NCI-H748 treated with DMSO at 0.1 percent for 48 hours (cell line): ENCODE measurements at regions not wholly inside any gene's neighbourhood (a gene's known extent, or its start where the extent isn't known, plus 50 kb on each side); places are given as distances from the start of the nearest gene placed in this dataset.

Experiments
- DNase-seq: peaks from one replicate; lab custom pipeline; 2025; lab: John Stamatoyannopoulos, UW

GRCh38 chr12:118694128-118694775 is 287.1 kb upstream of the SRRM4 start:
- no peak for DNase-seq

GRCh38 chr12:118704527-118705241 is 276.7 kb upstream of the SRRM4 start:
- no peak for DNase-seq

DNA sequence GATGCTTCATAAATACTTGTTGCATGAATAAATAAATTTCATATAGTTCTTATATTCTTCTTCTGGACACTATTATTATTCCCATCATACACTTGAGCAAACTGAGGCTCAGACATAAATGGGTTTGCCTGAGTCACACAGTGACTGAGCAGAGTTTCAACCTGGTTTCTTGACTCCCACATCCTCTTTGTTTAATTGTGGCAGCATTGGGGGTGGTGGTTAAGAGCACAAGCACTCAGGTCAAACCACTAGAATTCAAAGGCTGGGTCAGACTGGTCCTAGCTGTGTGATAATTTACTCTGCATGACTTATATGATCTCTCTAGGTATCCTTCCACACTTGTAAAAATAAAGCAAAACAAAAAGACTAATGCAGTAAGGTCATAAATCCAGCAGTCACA is 274.9 kb upstream of the SRRM4 start:
- no peak for DNase-seq

DNA sequence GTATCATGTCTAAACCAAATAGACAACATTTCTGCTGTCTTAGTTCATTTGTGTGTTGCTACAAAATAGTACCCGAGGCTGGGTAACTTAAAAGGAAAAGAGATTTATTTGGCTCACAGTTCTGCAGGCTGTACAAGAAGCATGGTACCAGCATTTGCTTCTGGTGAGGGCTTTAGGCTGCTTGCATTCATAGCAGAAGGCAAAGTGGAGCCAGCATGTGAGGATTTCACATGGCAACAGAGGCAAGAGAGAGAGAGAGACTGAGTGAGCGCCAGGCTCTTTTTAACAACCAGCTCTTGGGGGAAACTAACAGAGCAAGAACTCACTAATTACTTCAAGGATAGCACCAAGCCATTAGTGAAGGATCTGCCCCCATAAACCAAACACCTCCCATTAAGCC is 271.4 kb upstream of the SRRM4 start:
- DNase-seq: no peak

DNA sequence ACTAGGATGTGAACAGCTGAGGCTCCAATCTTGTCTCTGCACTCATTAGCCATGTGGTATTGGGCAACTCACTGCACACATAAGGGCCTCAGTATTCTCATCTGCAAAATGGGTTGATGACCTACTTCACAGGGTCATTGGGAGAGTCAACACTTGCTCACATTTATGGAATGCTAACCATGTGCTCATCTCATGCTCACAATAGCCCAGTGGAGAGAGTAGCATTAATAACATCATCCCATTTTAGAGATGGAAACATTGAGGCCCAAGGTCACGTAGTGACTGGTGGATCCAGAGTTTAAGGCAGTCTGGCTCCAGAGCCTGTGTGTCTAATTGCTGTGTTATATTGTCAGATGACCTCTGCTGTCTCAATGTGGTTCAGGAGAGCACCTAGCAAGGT is 270.2 kb upstream of the SRRM4 start:
- DNase-seq: no peak

DNA sequence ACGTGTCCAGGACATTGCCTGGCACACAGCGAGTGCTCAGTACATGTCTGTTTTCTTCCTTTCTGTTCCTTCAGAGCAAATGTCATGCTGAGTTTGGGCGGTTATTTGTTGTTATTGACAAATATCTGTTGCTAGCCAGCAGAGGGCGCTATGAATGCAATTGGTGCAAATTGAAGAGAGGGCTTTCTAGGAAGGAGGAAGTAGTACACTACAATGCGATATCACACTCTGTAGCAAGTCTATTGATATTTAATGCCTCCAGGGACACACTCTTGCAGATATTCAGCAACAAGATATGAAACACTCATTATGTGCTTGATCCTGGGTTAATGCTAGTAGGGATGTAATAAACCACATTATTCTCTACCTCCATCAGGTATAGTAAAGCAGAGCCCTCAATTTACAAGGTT is 267.3 kb upstream of the SRRM4 start:
- DNase-seq: peak; percentile 74

DNA sequence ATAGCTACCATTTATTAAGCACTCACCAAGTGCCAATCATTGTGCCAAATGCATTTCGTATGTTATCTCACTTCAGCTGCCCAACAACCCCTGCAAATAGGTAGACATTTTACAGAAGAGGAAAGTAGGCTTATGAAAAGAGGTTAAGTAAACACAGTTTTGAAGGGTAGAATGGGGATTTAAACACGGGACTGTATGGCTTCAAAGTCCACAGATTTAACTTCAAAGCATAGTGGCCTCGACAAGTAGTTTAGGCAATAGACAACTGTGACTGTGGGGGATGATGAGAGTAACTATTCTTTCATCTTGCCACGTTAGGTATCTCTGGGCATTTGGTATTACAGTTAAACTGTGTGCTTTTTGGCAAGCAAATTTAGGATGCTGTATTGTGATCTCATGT is 266.8 kb upstream of the SRRM4 start:
- DNase-seq: no peak

- DNase-seq: no peak
Measured at GRCh38 chr12:118715647-118716046, 265.7 kb upstream of the SRRM4 start.

DNA sequence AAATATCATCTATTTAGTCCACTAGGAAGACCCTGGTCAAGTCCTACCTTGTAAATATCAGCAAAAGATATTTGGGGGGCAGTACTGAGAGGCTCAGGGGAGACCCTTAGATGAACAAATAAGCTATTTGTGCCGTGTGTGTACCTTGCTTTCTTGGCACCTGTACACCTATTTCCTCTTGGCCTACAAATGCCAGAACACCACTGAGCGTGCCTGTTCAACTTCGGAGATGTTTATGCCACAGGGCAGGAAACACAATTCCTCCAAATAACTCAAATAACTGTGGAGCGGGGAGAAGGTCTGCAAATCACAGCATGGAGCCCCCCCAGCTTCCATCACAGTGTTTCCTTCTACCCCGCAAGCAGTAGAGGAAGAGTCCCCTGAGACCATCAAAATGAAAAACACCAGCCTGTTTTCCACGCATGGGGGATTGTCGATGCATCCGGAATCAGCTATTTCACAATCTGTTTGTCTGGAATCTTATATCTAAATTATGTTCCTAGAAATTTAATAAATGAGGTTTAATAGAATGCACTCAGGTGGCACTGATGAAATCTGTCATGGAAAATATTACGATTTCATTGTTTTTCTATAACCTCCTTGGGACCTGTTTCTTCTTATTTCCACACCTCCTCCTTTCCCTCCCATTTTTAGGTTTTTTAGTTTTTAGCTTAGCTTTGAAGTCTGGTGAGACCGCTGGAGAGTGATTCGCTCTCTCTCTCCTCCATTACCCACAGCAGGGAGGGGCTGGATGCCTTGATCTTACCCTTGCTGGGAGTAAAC is 254.0 kb upstream of the SRRM4 start:
- DNase-seq: no peak

GRCh38 chr12:118727979-118728366 is 253.4 kb upstream of the SRRM4 start:
- no peak for DNase-seq

DNA sequence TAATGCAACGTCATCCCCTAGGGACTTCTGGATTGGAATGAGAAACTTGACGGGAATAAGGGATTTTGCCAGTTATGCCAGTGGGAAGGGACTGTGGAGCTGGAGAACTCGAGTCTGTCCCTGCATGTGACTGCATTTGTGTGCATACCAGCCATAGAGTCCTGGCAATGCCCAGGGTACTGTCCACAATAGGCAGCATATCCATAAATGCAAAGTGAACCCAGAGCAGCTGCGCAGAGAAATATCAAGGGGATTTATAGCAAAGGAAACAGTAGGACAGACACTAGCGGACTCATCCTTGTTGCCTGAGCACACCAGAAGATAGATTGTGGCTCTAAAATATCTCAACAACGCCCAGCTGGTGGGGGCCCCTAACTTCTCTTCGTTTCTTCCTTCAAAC is 247.1 kb upstream of the SRRM4 start:
- DNase-seq: no peak

DNA sequence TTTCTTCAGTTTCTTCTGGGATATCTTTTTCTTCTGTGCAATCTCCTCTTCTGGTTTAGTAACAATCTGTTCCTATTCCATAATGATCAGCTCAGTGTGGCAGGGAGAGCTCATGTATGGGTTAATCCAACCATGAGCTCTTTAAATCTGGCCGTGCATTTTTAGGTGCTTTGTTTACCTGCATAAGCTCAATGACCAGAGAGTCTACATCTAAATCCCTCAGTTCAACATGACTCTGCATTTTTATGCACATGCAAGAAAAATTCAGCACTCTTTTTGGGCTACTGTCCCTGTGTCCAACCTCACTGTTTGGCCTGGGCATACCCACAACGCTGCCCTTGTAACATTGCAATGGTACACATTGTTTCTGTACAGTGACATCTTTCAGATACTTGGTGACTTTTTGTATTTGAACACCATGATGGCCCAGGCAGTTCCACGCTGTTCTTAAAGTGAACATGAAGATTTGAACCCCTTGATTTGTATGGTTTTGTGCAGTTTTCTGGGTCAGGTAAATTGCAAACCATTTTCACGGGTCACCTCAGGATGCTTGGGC is 243.3 kb upstream of the SRRM4 start:
- no peak for DNase-seq

- no peak for DNase-seq
Measured at GRCh38 chr12:118741194-118741593, 240.1 kb upstream of the SRRM4 start.

DNA sequence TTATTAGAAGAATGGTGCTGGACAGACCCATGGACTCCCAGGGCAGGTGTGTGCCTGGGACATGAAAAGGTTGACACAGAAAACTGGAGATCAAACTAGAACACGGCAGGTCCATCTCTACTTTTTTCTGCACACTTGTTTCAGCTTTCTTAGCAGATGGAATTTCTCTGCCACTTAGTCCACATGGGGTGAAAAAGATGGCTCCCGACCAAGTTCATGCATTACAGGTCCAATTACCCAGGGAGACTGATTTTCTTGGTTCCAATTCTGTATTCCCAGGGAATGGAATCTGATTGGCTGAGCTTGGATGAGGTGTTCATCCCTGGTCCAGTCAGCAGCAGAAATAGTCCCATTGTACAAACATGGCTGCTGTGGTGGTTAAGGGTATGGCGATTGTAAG is 238.9 kb upstream of the SRRM4 start:
- DNase-seq: no peak

DNA sequence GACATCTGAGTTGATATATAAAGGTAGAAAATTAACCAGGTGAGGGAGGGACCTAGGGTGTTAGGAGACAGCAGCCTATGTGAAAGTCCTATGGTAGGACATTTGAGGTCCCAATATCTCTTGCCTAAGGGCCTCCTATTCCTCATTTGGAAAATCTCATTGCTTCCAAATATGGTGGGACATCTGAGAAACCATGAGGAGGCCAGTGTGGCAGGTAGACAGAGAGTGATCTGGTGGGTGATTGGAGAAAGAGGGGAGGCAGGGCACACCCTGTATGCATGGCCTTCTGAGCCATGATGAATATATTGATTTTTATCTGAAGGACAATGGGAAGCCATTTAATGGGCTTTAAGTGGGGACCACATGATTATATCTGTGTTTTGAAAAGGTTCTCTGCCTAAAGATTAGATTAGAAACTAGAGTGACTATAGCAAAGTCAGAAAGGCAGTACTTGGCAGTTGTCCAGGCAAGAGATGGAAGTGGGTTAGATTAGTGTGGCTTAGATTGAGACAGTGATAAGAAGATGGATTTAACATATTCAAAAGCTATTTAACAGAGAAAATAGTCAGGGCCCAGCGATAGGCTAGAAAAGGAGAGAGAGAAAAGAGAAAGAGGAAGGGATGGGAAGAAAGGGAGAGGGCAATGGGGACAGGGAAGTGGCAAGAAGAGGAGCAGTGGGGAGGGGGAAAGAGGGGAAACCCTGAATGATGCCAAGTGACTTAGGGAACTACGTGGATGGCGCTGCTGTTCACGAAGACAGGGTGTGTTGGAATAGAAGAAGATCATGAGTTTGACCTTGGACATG is 237.2 kb upstream of the SRRM4 start:
- DNase-seq: peak; percentile 46

DNA sequence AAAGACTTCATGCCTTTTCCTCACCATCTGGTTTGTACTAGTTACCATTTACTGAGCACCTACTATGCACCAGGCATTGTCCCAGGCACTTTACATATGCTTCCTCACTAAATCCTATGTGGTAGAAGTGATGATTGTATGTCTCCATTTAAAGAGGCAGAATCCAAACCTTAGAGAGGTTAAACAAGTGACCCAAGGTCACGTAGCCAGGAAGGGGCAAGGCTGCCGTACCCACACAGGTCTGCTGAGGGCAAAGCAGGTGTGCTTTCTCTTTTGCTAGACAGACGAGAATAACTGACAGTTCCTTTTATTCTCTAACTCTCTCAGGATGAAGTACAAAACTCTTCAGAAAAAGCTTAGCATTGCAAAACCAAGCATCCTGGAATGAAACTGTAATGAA is 235.2 kb upstream of the SRRM4 start:
- no peak for DNase-seq

GRCh38 chr12:118746960-118747359 is 234.4 kb upstream of the SRRM4 start:
- DNase-seq: no peak

DNA sequence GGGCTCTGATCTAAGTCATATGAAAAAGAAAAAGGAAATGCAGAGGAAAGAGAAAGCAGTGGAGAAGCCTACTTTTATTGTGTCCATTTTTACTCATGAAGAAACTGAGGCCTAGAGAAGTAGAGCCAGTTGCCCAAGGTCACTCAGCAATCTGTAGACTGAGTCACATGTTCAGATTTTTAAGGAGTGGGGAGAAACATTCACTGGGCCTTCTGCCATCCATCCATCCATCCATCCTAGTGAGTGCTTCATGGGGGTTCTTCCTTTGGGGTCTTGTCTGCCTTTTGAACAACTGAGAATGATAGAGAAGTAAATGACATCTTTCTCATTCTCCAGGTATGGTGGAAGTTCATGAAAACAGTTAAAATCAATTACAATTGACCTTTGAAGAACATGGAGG is 233.6 kb upstream of the SRRM4 start:
- DNase-seq: no peak

DNA sequence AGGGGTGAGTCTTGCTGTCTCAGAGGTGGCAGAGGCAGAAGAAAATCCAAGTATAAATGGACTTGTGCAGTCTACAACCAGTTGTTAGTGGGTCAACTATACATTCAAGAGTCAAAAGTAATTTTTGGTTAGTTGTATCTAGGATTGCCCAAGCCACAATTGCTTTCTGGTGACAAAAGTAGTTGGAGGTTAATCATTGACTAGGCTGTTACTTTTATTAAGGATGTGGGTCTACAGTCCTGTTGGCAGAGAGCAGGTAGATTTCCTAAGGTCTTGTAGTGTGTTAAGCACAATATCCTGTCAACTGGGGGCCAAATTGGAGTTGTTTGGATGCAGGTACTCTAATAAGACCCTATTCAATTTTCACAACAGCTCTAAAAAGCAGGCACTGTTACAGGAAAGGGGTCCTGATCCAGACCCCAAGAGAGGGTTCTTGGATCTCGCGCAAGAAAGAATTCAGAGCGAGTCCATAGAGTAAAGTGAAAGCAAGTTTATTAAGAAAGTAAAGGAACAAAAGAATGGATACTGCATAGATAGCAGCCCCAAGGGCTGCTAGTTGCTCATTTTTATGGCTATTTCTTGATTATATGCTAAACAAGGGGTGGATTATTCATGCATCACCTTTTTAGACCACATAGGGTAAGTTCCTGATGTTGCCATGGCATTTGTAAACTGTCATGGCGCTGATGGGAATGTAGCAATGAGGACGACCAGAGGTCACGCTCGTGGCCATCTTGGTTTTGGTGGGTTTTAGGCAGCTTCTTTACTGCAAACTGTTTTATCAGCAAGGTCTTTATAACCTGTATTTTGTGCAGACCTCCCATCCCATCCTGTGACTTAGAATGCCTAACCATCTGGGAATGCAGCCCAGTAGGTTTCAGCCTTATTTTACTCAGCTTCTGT is 232.6 kb upstream of the SRRM4 start:
- no peak for DNase-seq

DNA sequence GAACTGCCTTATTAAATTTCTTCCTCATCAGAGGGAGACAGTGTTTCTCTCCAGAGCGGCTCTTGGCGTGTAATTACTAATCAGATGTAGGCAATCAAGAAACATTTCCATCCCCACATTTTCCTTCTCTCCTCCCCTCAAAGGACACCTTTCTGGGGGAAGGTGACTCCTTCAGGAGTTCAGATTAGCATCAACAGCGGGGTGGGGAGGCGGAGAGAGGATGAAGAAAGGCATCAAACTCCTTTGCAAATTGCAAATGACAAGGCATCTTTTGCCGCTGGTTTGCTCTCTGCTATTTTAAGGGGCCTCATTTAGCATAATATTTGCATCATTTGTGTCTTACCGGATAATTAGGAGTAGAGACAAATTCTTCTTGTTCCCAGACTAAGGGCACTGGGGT is 231.7 kb upstream of the SRRM4 start:
- no peak for DNase-seq

DNA sequence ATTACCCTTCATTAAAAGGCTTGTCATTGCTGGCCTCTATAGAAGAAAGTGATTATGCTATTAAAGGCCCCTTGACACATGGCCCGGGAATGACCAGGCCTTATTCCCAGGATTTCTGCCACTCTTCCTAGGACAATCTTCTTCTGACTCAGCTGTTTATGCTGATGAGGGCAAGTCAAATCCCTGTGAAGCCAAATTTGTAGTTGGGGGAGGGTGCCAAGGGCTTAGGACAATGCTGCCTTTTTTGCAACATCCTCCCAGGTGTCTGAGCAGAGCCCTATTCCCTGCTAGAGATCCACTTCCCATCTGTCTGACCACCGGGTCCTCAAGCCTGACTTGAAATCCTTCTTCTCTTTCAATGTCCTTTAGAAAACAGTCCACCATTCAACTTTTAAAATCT is 230.7 kb upstream of the SRRM4 start:
- DNase-seq: no peak
